Inflammatory macrophage treated with lipopolysaccharide for 4 hours (primary cell): ENCODE measurements at regions not wholly inside any gene's neighbourhood (a gene's known extent, or its start where the extent isn't known, plus 50 kb on each side); places are given as distances from the start of the nearest gene placed in this dataset.

ENCODE experiments used
- DNase-seq: peaks from one replicate; pipeline ENCODE4 v3.0.0-alpha.2; 2020

DNA sequence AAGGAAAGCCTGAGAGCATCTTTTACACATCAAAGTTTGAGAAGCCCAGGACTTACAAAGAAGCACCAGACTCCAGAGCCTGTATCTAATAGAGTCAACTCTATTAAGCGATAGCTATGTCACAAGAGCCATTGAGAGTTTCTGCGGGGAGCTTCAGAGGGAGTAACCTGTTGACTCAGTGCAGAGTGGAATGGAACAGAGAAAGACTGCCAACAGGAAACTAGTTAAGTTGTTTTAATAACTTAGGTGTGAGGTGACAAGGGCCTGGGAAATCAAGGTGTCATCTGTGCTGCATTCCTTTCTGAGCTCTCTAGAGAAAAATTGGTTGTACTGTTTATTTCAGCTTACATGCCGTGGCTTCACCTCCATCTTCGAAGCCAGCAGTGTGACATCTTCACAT is 513.8 kb upstream of the POU3F3 start:
- DNase-seq: no peak

DNA sequence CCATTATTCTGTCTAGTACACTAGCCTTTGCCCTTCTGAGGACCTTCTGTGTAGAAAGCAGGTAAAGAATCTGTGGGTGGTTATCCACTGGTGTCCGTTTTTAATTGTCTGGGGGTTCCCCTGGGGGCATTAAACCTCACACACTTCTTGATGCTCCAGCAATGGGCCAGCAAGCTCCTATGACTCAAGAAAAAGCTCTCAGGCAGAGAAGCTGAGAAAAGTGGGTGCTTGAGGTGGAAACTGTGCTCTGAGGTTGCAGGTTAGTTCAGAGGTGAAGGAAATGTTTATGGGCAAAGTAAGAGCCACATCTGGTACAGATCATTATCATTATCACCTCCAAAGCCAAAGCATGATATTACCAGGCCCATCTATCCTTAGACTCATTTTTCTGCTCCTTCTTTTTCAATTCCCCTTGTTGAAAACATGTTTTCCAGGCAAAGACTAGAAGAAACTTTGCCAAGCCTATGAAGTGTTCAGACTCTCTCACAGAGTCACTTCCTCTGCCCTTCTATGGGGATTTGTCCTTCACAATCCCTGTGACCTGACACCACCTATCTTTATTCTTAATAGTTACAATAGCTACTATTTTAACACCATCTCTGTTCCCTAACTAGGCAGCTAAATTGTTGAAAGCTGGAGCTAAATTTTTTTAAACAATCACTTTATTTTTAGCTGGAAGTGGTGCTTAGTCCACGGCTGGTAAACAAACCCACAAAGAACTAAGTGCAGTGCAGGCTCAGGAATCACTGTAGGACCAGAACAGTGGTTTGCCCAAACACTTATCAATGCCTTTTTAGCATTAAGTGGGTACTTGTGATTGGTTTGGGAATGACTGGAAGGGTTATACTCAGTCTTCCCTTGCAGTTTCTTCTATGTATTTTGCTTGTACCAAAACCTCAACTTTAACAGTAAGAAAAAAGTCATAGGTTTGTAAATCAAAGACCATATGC is 512.8 kb upstream of the POU3F3 start:
- DNase-seq: no peak

GRCh38 chr2:104344306-104344705 is 509.6 kb upstream of the POU3F3 start:
- DNase-seq: no peak

GRCh38 chr2:104344985-104345384 is 508.9 kb upstream of the POU3F3 start:
- no peak for DNase-seq

GRCh38 chr2:104358122-104358521 is 495.8 kb upstream of the POU3F3 start:
- no peak for DNase-seq

- no peak for DNase-seq
Observed at GRCh38 chr2:104361414-104361813, 492.5 kb upstream of the POU3F3 start.

DNA sequence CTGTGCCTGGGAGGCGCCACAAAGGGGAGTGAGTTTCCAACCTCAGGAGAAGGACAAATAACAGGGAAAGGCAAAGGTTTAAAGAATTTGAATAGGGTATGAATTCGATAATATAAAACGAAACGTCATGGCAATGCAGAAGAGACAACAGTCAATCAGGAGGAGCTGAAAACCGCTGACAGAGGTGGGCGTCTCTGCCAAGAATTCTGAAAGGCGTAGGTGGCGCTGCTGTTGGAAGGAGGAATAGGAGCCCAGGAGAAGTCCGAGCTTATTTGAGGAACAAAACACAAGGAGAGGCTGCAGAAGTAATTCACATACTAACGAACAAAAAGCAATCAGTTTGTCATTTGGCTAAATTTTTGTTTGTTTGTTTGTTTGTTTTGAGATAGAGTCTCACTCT is 485.8 kb upstream of the POU3F3 start:
- DNase-seq: no peak

- no peak for DNase-seq
Observed at GRCh38 chr2:104371087-104371781, 482.7 kb upstream of the POU3F3 start.

GRCh38 chr2:104375206-104375605 is 478.7 kb upstream of the POU3F3 start:
- DNase-seq: no peak

DNA sequence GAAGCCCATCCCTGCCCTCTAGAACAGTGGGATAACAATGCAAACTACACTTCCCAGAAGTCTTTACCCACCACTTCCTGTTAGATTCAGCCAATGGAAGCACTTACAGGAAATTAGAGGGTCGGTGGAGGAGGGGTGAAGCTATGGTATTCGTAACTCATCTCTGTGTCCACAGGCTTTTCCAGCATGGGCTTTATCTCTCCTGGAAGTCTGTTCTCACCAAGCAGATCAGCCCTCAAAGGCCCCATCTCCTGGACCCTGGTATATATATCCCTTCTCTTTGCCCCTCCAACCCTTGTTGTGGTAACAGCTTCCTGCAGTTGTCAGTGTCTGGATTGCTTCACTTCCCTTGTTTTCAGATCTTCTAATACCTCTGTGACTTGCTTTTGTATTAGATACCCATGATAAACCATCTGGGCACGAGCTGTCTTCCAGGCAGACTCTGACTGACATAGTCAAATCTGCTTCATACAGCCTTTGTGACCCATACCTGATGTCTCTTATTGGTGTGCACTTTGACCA is 475.0 kb upstream of the POU3F3 start:
- DNase-seq: peak; percentile 22

GRCh38 chr2:104384961-104385360 is 469.0 kb upstream of the POU3F3 start:
- DNase-seq: no peak

- DNase-seq: no peak
Observed at GRCh38 chr2:104385743-104386142, 468.2 kb upstream of the POU3F3 start.

DNA sequence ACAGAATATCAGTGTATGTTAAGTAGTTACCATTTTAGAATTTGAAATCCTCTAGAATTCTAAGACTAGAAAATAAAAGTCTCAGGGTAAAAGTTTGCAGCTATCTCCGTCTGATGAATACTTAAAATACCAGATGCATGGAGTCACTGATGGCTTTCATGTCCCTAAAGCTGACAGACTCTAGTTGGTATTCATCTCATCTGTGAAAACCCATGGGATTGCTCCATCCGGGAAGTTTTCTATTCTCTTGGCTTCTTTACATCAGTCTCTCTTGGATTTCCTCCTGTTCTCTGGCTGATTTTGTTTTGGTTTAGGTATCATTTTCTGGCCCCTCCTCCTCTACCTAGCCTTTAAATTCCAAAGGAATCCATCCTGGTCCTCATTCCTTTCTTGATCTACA is 465.6 kb upstream of the POU3F3 start:
- no peak for DNase-seq

DNA sequence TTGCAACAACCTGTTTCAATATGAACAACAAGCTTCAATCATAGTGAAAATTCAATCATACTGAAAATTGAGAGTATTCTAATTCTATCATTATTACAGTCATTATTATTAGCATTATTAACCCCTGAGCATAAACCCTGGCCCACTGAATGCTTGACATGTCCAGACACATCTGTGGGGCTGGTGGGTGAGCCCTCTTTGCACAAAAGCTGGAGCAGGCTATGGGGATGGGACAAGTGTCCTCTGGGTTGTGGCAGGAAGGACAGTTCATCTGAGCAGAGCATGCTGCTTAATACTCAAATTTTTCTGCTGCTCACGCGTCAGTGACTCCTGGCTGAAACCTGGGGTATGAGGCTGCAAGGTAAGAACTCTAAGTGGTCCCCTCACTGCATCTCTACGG is 451.1 kb upstream of the POU3F3 start:
- no peak for DNase-seq

DNA sequence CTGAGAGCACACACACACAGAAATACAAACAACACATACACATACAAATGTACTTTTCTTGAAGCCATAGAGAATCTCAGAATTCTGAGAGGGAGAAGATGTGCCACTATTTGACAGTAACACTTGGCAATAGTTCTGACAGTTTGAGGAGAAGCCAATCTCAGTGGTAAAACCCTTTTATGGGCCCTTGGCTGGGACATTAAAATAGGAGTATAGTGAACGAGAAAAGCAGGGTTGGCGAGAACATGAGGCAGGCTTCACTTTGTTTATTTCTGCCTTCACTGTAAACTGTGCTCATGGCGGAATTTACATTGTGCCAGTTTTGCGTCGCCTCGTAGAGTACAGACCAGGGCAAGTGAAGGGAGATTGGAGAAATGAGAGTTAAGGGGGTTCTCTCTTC is 449.4 kb upstream of the POU3F3 start:
- DNase-seq: no peak

DNA sequence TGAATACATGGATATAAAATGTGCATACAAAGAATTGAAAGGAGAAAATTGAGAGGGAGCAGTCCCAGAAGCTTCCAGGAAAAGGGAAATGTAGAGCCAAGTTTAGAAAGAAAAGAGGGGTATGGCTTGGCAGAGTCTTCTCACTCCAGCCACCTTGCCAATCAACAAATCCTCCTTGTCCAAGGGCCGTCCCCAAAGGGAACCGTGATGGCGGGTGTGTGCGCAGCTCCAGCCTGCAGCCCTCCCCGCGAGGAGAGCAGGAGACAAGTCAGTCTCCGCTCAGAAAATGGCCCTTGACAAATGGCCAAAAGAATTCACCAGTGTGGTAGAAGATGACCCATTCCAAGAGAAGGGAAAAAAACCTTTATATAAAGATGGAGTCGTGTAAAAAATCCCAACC is 448.3 kb upstream of the POU3F3 start:
- no peak for DNase-seq

DNA sequence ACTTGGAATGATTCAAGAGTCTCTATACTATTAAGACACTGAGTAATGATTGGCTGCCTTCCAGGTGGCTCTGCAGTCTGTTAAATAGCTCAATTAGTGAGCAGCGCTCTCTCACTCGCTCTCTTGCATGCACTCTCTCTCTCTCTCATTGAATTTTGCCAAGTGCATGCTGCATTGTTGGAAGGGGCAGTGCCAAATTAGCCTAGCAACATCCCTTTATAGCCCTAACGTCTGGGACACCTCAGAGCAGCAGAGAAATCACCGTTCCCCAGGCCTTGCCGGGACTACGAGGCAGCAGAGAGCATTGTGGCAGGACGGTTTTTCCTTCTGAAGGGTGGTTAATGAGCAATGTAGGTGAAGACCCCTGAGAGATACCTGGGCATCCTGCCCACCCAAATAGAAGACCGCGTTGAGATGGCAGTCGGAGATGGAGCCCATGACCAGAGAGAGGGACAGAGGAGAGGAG is 447.6 kb upstream of the POU3F3 start:
- DNase-seq: no peak

- DNase-seq: no peak
Observed at GRCh38 chr2:104407641-104408040, 446.3 kb upstream of the POU3F3 start.

- DNase-seq: no peak
Observed at GRCh38 chr2:104408266-104408665, 445.6 kb upstream of the POU3F3 start.

GRCh38 chr2:104410136-104410535 is 443.8 kb upstream of the POU3F3 start:
- no peak for DNase-seq

GRCh38 chr2:104412384-104412783 is 441.5 kb upstream of the POU3F3 start:
- peak; percentile 13 for DNase-seq

GRCh38 chr2:104413890-104414289 is 440.0 kb upstream of the POU3F3 start:
- DNase-seq: no peak

DNA sequence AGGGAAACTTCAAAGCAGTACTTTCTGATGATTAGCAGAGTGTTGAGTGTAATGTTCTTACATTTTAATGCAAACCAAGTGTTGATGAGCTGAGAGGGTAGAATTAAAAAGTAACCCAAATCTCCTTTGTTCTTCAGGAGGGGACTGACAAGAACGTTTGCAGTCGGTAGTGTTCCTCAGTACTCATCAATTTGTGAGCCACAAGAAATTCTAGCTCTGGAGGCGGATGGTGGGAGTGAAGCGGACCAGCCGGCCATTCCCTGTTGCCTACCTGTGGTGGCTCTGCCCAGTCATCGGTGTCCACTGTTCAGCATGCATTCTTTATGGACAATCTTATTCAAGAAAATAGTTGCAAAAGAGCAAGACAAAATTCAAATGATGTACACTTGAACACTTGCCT is 438.6 kb upstream of the POU3F3 start:
- DNase-seq: no peak
